HT-29 (cell line): ENCODE measurements at regions not wholly inside any gene's neighbourhood (a gene's known extent, or its start where the extent isn't known, plus 50 kb on each side); places are given as distances from the start of the nearest gene placed in this dataset.

Experiments used
- DNase-seq: peaks from one replicate; pipeline ENCODE4 v3.0.0-alpha.2; 2015; ENCODE audit warnings: low spot score

GRCh38 chr4:108567831-108568230 is 52.5 kb upstream of the RPL34 start:
- no peak for DNase-seq

GRCh38 chr4:108561116-108561515 is 59.3 kb upstream of the RPL34 start:
- DNase-seq = no peak

- no peak for DNase-seq
Observed at GRCh38 chr4:108560616-108561015, 59.8 kb upstream of the RPL34 start.

GRCh38 chr4:108559911-108560310 is 60.5 kb upstream of the RPL34 start:
- no peak for DNase-seq

GRCh38 chr4:108559068-108559793 is 61.1 kb upstream of the RPL34 start:
- DNase-seq = no peak

- DNase-seq = no peak
Observed at GRCh38 chr4:108556588-108557200, 63.7 kb upstream of the RPL34 start.

- DNase-seq = no peak
Observed at GRCh38 chr4:108556166-108556565, 64.2 kb upstream of the RPL34 start.

- DNase-seq = no peak
Observed at GRCh38 chr4:108555701-108556100, 64.7 kb upstream of the RPL34 start.

- no peak for DNase-seq
Observed at GRCh38 chr4:108547682-108548081, 72.7 kb upstream of the RPL34 start.

GRCh38 chr4:108546728-108547127 is 73.6 kb upstream of the RPL34 start:
- no peak for DNase-seq

GRCh38 chr4:108544481-108544880 is 75.9 kb upstream of the RPL34 start:
- no peak for DNase-seq

GRCh38 chr4:108543359-108543968 is 76.9 kb upstream of the RPL34 start:
- no peak for DNase-seq

GRCh38 chr4:108540536-108540935 is 79.8 kb upstream of the RPL34 start:
- no peak for DNase-seq

GRCh38 chr4:108536577-108536976 is 83.8 kb upstream of the RPL34 start:
- peak; percentile 65 for DNase-seq

GRCh38 chr4:108535757-108536156 is 84.6 kb upstream of the RPL34 start:
- peak; percentile 57 for DNase-seq

- DNase-seq = no peak
Observed at GRCh38 chr4:108533876-108534275, 86.5 kb upstream of the RPL34 start.

- DNase-seq = peak; percentile 29
Observed at GRCh38 chr4:108533245-108533844, 87.0 kb upstream of the RPL34 start.

- DNase-seq = no peak
Observed at GRCh38 chr4:108532738-108533137, 87.6 kb upstream of the RPL34 start.

- no peak for DNase-seq
Observed at GRCh38 chr4:108532187-108532586, 88.2 kb upstream of the RPL34 start.

GRCh38 chr4:108531461-108531860 is 88.9 kb upstream of the RPL34 start:
- no peak for DNase-seq

GRCh38 chr4:108529984-108530905 is 90.1 kb upstream of the RPL34 start:
- DNase-seq = no peak

- no peak for DNase-seq
Observed at GRCh38 chr4:108529102-108529501, 91.3 kb upstream of the RPL34 start.
